ENCODE measurements at regions not wholly inside any gene's neighbourhood (a gene's known extent, or its start where the extent isn't known, plus 50 kb on each side); places are given as distances from the start of the nearest gene placed in this dataset.

GRCh38 chr12:54744590-54744989 lies 96.4 kb upstream of the DCD start:
- H2BK12ac ChIP-seq (ENCODE audit: insufficient read length, low read depth, low read length): no peak overlapping the region
- H3K4me1 ChIP-seq (ENCODE audit: insufficient read depth, low read length): no peaks in the 10 kb centered on the region
- H3K27me3 ChIP-seq (ENCODE audit: insufficient read depth, low read length): no peaks in the 10 kb centered on the region
- H4K8ac ChIP-seq (replicated peaks; ENCODE audit: insufficient read length, low read depth, low read length): no peak overlapping the region
- no peak overlapping the region for H2BK120ac ChIP-seq (ENCODE audit: low read depth, low read length, poor library complexity, severe bottlenecking)
- no peak overlapping the region for H3K9ac ChIP-seq (ENCODE audit: extremely low read depth, insufficient read length, low read length)
- no peak overlapping the region for H2BK15ac ChIP-seq (ENCODE audit: low read depth, low read length)
- Mint-ChIP-seq H3K4me3 (no peak overlapping the region), H3K36me3 (ENCODE audit: insufficient read depth in 1 of 3, low read depth in 3 of 3) (peaks cover 2 to 31% (median 12%) of the 10 kb centered on the region in 3 experiments; a peak in 6 of 7 replicates), H3K27me3 (ENCODE audit: low read depth) (no peaks in the 10 kb centered on the region; the same call in 1 of the 2 replicates), H3K4me1 (peaks cover 2 to 12% of the 10 kb centered on the region in 2 experiments; a peak in 2 of 4 replicates), H3K27ac (no peak overlapping the region), H3K9me3 (peaks cover 22 to 34% of the 10 kb centered on the region in 2 experiments)
- no peak overlapping the region for H3K4me2 ChIP-seq (ENCODE audit: insufficient read depth, insufficient read length, low read length)
- no peak overlapping the region for H3K18ac ChIP-seq (ENCODE audit: insufficient read length, low read depth, low read length)
- no peak overlapping the region for H3K23ac ChIP-seq (ENCODE audit: insufficient read length, low read depth, low read length)
- no peaks in the 10 kb centered on the region for H3K79me1 ChIP-seq (ENCODE audit: insufficient read depth, low read depth, low read length, poor library complexity, severe bottlenecking)
- no peak overlapping the region for H2BK20ac ChIP-seq (ENCODE audit: low read depth, low read length, poor library complexity, severe bottlenecking)
- no peak overlapping the region for H3K56ac ChIP-seq (ENCODE audit: insufficient read length, low read depth, low read length)
- H3K23me2 ChIP-seq (ENCODE audit: insufficient read length, low read depth, low read length, poor library complexity, severe bottlenecking): no peaks in the 10 kb centered on the region
- no peak overlapping the region for H3K14ac ChIP-seq (ENCODE audit: insufficient read depth, low read length)
- no peak overlapping the region for H3K27ac ChIP-seq (ENCODE audit: insufficient read length, low read depth, low read length)
- no peak overlapping the region for H3T11ph ChIP-seq (ENCODE audit: low read length)
- H2AFZ ChIP-seq (ENCODE audit: low read length): no peak overlapping the region
- no peak overlapping the region for H4K91ac ChIP-seq (ENCODE audit: insufficient read length, low read depth, low read length)
- no peak overlapping the region for H3K4ac ChIP-seq (ENCODE audit: low read depth, low read length)
- no peak overlapping the region for H2BK5ac ChIP-seq (ENCODE audit: insufficient read length, low read length)
- H3K79me2 ChIP-seq (ENCODE audit: insufficient read depth, low read length): no peaks in the 10 kb centered on the region
- no peak for DNase-seq
- no CpG with 5 or more reads among the region's 2 CpGs for WGBS (ENCODE audit: extremely low coverage, insufficient read length, low lambda C conversion rate)
- no peak overlapping the region for H2AK5ac ChIP-seq (ENCODE audit: insufficient read length, low read length)
- no peak for TF ChIP-seq CTCF (conservative IDR thresholded peaks at IDR 0.05)
- peaks cover 13% of the 10 kb centered on the region for H3K9me3 ChIP-seq (ENCODE audit: control insufficient read depth, low read depth, low read length)
- H4K20me1 ChIP-seq (ENCODE audit: control insufficient read depth, insufficient read depth, insufficient read length): no peaks in the 10 kb centered on the region
- H4K5ac ChIP-seq (ENCODE audit: insufficient read length, low read depth, low read length): no peak overlapping the region

All from H9 (cell line).